Right hindlimb (tissue), 1 donor: ENCODE measurements at regions not wholly inside any gene's neighbourhood (a gene's known extent, or its start where the extent isn't known, plus 50 kb on each side); places are given as distances from the start of the nearest gene placed in this dataset.
"Not testable (repeated sequence)": the region's sequence is repeated elsewhere in the genome, so short reads cannot be mapped to it uniquely, and the experiment has no call there.

ENCODE experiments used
- DNase-seq: peaks from one replicate; pipeline ENCODE4 v3.0.0-alpha.2; 2018

DNA sequence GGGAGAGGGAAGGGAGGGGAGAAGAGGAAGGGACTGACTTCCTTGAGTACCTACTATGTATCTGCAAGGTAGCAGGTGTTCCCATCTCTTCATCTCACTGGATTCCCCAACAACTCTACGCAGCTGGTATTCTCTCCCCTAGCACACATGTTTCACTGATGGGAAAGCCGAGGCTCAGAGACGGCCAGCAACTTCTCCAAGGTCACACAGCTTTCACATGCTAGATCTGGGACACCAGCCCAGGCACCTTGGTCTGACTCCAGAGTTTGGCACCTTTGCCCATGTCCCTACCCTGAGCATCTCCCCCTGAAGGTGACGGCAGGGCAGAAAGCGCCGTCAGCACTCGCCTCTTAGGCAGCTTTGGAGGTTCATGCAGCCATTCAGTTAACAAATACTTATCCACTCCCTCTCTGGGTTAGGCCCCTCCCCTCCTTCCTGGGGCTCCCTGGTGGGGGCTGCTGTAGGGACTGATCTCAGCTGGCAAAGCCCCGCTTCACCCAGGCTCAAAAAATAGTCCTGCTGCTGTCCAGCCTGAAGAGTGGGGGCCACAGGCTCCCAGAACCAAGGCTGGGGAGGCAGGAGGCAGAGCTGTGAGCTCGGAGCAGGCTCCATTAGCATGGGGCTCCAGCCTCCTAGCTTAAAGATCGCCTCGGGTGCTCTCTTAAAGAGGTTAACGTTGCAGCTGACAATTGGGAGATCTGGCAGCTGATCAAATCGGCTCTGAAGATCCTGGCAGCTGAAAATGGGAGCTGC is 79.4 kb downstream of the IGLL1 start:
- no peak for DNase-seq

DNA sequence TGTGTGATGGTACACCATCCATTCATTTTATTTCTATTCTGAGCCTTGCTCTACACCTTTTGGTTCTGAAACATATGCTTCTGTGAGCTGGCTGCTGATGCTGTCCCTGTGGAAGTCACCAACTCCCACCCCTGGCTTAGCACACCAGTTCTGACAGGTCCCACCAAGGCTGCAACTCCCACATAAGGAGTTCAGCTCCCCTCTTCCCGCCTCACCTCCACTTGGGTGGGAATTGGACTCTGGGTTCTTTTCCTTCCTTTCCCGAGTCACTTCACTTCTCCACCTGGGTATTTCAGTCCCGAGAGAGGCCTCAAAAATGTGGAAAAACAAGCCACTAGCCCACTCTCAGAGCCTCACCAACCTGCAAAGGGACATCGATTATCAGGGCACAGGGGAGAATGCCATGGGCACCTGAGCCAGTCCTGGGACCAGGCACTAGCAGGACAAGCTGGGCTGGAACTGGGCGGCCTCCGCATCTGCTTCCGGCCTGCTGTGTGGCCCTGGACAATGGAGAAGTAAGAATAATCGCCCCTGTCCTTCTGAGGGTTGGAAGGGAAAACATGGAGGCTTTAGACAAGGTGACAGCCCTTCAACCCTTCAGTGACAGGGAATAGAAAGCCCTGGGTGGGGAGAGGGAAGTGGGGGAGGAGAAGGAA is 80.1 kb downstream of the IGLL1 start:
- no peak for DNase-seq

DNA sequence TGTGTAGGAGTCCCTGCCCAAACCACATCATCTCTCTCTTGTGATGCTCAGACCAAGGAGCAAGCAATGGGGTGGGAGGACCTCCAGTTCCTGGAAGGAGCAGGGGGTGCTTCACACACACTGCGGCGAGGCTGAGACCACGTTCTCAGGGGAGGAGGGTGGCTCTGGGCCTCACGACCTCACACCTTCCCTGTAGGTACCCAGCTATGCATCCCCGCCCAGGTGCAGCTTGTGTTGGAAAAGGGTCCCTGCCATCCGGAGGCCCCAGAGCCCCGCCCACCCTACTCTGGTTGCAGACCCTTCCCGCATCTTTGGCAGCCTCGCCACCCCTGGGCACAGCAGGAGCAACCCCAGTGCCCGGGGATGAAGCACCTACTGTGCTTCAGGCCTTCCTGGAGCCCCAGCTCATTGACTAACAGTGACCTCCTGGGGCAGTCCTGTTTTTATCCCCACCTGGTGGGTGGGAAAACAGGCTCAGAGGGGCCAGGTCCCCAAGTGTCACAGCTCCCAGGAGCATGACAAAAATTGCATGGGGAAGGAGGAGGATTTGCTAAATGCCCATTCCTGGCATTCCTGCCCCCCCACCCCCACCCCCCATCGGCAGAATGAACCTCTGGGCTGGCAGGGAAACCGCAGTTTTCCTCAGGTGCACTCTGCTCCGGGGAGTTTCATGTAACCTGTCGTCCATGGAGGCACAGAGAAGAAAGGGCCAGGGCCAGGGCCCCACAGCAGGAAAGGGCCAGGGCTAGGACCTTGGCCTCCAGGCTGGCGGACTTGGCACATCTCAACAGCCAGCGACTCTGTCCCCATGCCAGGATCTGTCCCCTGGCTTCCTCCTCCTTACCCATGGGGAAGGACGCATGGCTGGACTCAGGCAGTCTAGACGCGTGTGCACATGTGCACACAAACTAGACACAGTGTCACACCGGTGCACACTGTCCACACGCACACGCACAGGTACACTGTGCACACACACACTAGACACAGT is 81.0 kb downstream of the IGLL1 start:
- no peak for DNase-seq

- DNase-seq = not testable (repeated sequence)
Measured at GRCh38 chr22:23497889-23498288, 82.2 kb downstream of the IGLL1 start.

DNA sequence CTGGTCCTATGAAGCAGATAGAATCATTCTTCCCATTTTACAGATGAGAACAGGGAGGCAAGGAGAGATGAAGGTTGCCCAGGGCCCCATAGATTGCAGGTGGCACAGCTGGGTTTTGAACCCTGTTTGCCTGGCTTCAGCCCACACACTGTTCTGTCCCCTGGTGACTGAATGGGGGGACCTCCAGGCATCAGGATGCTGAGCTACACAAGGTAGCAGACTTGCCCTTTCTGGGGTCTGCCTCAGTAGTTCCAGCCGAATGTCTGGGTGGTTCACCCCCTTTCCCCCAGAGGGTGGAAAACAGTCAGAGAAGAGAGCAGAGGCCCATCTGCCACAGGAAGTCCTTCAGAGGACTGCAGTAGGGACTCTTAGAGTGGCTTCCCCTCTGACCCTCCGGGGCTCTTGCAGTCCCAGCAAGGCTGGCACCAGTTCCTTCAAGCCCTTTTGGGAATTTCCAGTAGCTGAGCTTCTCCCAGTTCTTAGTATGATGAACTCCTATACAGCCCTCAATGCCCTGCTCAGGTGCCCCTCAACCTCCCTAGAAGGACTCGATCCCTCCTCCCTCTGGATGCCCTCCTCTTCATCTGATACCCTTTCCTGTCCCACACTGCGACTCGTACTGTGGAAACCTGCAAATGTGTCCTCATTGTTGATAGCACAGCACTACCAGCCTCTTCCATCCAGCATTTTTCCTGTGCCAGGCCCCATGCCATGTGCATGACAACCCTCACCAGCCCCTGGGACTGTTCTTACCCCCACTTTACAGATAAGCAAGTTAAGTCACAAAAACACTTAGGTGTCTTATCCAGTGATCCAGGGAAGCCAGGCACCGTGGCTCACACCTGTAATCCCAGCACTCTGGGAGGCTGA is 82.8 kb downstream of the IGLL1 start:
- DNase-seq = no peak

GRCh38 chr22:23496445-23496833 is 83.7 kb downstream of the IGLL1 start:
- no peak for DNase-seq

DNA sequence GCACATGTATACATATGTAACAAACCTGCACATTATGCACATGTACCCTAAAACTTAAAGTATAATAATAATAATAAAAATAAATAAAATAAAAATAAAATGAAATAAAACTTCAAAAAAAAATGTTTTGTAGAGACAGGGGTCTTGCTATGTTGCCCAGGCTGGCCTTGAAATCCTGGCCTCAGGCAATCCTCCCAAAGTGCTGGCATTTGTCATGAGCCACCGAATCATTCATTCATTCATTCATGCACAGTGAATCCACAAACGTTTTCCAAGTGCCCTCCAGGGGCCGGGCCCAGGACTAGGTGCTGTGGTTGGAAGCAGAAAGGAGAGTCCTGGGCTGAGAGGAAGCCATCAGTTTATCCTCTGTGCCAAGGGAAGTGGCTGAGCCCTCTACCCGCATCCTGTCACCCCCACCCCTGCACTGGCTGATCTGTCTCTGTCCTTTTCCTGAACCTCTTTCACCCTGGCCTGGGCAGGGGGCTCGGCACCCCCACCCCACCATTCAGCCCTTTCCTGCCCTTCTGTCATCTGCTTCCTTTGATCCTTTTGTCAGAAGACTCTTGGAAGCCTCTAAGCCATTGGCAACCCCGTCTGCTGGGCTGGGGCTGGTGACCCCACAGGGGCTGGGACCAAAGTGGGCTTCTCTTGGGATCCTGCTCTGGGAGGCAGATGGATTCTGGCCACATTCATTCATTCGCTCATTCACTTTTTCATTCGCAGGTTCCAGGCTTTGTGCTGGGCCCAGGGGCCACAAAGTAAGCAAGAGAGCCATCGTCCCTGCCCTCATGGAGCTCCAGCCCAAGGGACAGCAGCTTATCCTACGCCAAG is 84.3 kb downstream of the IGLL1 start:
- DNase-seq = no peak

- no peak for DNase-seq
Measured at GRCh38 chr22:23494930-23495266, 85.2 kb downstream of the IGLL1 start.

DNA sequence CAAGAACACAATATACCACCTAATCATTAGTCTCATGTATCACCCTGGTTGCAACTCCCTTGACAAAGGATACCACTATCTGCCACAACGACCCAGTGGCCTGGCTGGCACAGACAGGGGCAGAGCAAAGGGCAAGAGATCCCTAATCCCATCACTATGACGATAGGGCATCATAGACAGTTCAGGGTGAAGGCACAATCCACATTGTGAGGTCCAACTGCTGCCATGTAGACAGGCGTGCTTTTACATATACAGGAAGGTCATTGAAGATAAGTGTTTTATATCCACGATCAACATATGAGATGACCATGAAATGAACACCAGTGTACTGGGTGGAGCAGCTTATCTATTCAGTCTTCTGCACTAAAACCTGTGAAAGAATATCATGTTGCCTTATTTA is 94.6 kb downstream of the IGLL1 start:
- DNase-seq = no peak

DNA sequence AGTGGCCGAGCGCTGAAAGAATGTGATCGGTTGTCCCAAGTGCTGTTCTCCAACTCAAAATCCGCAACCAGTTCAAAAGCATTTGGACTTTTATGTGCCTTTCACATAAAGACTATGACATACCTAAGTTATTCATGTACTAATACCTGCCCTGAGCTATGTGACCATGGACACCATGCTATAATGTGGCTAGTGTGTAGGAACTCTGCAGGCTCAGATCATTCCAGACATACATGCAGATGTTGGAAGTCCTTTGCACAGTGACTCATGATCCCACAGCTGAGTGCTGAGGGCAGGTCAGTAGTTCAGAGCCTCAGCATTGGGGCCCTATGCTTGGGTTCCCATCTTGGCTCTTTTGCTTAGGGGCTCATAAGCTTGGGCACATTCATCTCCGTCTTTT is 95.4 kb downstream of the IGLL1 start:
- DNase-seq = no peak

DNA sequence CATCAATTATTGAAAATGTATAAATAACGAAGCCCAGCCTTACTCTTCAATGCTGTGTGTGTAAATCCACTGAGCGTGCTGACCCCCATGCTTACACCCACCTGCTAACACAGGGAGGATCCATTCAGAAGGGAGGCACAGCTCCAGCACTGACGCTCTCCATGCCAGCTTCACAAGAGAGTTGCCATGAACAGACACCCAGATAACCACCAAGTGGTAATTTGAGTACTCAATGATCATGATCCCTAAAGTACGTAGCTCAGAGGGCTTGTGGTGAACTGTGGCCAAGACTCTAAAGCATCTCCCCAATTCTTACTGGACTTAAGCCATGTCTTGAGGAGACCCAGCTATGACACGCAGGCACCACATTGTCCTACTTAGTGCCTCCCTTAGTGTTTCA is 98.7 kb downstream of the IGLL1 start:
- DNase-seq = no peak

GRCh38 chr22:23478175-23478574 is 101.9 kb downstream of the IGLL1 start:
- DNase-seq = no peak

- not testable (repeated sequence) for DNase-seq
Measured at GRCh38 chr22:23474531-23474930, 105.6 kb downstream of the IGLL1 start.

- no peak for DNase-seq
Measured at GRCh38 chr22:23473901-23474300, 106.2 kb downstream of the IGLL1 start.

DNA sequence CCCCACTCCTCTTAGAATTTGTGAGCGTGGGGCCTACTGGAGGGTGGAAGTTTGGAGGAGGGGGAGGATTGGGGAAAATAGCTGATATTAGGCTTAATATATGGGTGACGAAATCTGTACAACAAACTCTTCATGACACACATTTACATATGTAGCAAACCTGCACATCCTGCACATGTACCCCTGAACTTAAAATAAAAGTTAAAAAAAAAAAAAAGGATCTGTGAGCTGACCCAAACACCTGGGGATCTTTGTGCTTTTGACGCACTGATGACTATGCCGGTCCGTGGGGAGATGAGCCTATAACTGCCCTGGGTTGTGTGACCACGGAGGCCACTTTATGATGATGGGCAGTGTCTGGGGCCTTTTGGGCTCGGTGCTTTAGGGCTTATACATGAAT is 107.7 kb downstream of the IGLL1 start:
- DNase-seq = not testable (repeated sequence)

GRCh38 chr22:23471698-23472097 is 108.4 kb downstream of the IGLL1 start:
- DNase-seq = no peak

DNA sequence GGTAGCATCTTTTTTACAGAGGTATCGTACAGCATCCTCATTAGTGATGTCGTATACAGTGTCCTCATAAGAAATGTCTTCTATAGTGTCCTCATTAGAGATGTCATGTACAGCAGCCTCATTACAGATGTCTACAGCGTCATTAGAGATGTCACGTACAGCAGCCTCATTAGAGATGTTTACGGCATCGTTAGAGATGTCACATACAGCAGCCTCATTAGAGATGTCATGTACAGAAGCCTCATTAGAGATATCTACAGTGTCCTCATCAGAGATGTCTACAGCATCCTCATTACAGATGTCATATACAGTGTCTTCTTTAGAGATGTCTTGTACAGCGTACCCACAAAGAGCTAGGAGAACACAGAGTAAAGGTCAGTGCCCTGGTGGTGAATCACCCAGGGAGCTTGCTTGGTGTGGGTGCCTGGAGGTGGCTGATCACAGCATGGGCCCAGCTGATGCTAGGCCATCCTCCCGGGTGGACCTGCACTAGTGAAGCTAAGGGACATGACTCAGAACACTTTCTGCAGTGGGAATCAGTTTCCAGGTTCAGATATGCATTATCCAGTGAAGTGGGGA is 109.2 kb downstream of the IGLL1 start:
- DNase-seq = no peak

DNA sequence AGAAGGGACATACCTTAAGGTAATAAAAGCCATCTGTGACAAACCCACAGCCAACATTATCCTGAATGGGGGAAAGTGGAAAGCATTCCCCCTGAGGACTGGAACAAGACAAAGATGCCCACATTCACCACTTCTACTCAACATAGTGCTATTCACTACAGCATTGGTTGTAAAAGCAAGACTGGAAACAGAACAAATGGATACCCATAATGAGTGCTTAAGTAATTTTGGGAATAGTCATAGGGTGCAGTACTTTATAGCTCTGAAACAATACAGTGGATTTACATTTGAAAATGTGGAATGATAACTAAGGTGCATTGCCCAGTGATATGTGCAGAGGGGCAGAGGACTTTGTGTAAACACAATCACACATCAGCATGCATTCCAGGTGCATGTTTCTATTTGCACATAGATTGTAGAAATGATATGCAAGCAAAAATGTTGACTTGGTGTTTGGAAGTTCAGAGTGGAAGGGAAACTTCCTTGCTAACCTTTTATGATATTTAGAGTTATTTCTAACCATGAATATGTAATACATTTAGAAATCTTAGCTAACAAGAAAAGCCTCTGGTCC is 112.3 kb downstream of the IGLL1 start:
- no peak for DNase-seq

DNA sequence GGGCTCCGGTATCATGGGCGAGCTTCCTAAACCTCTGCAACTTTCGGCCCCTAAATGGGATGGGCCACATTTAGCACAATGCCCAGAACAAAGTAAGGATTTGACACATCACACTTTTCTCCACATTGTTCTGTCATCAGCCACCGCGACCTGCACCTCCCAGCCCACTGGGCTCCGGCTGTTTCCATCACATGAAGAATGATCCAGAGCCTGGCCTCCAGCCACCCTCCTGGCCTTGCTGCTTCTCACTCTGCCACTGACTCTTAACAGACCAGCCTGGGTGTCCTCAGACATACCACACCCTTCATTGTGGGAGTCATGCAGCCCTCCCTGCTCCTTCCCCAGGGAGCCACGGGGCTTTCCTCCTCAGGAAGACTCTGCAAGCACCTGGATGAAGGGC is 113.7 kb downstream of the IGLL1 start:
- no peak for DNase-seq

DNA sequence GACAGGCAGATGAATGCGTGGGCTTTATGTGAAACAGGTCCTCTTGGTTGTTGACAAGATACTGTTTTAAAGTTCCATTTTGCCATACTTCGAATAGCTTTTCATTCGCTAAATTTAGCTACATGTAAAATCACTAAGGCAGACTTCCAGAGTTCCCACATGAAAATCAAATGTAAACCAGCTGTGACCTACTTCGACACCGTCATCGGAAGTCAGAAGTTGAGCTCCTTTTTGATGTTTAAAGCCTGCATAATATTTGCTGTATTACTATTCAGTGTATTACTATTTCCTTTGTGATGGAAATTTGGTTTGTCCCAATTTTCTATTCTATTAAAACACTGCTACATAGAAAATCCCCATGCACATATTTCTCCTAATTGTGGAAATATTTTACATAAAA is 115.3 kb downstream of the IGLL1 start:
- not testable (repeated sequence) for DNase-seq

GRCh38 chr22:23460517-23461031 is 119.5 kb downstream of the IGLL1 start:
- DNase-seq = not testable (repeated sequence)
